ENCODE measurements at regions not wholly inside any gene's neighbourhood (a gene's known extent, or its start where the extent isn't known, plus 50 kb on each side); places are given as distances from the start of the nearest gene placed in this dataset.

GRCh38 chr3:182404031-182404430 lies 389.3 kb upstream of the ATP11B start:
- Mint-ChIP-seq H3K27ac (no peak overlapping the region), H3K27me3 (peaks cover 0 to 3% of the 10 kb centered on the region in 2 donors), H3K9me3 (peaks cover 0 to 6% (median 2%) of the 10 kb centered on the region in 3 donors), H3K4me1 (no peaks in the 10 kb centered on the region), H3K4me3 (no peak overlapping the region), H3K36me3 (no peaks in the 10 kb centered on the region)
- DNase-seq = no peak
- WGBS (ENCODE audit: insufficient coverage) = no CpG with 5 or more reads among the region's 2 CpGs
- Histone ChIP-seq H3K4me1 (ENCODE audit: control insufficient read depth in 1 of 2, extremely low read depth in 1 of 2, insufficient read depth in 2 of 2, low read length in 2 of 2) (no peaks in the 10 kb centered on the region), H3K27me3 (replicated peaks in 1 of 2; ENCODE audit: control insufficient read depth in 2 of 2, extremely low read depth in 1 of 2, insufficient read depth in 2 of 2, low read length in 1 of 2) (no peaks in the 10 kb centered on the region), H3K9me3 (no peaks in the 10 kb centered on the region), H3K36me3 (ENCODE audit: control insufficient read depth in 2 of 2, extremely low read depth in 1 of 2, insufficient read depth in 1 of 2, low read length in 1 of 2) (no peaks in the 10 kb centered on the region), H3K27ac (ENCODE audit: low read length) (no peak overlapping the region), H3K4me3 (ENCODE audit: control insufficient read depth in 1 of 2, extremely low read depth in 1 of 2, low read length in 1 of 2) (no peak overlapping the region)
- ChIA-PET POLR2A (no interaction called here), CTCF (no interaction called here)
- ATAC-seq (replicated peaks in 1 of 4) = no peak

- no peaks in the 10 kb centered on the region for H3K27me3 ChIP-seq (replicated peaks in 1 of 2; ENCODE audit: control insufficient read depth in 2 of 2, extremely low read depth in 1 of 2, insufficient read depth in 2 of 2, low read length in 1 of 2)
- no peaks in the 10 kb centered on the region for H3K4me1 ChIP-seq (ENCODE audit: control insufficient read depth in 1 of 2, extremely low read depth in 1 of 2, insufficient read depth in 2 of 2, low read length in 2 of 2)
- no peaks in the 10 kb centered on the region for H3K36me3 Mint-ChIP-seq
- no peaks in the 10 kb centered on the region for H3K36me3 ChIP-seq (ENCODE audit: control insufficient read depth in 2 of 2, extremely low read depth in 1 of 2, insufficient read depth in 1 of 2, low read length in 1 of 2)
- no peak overlapping the region for H3K4me3 ChIP-seq (ENCODE audit: control insufficient read depth in 1 of 2, extremely low read depth in 1 of 2, low read length in 1 of 2)
- H3K27me3 Mint-ChIP-seq = peaks cover 0 to 3% of the 10 kb centered on the region in 2 donors
- CTCF ChIA-PET = no interaction called here
- peaks cover 0 to 6% (median 2%) of the 10 kb centered on the region in 3 donors for H3K9me3 Mint-ChIP-seq
- WGBS (ENCODE audit: insufficient coverage) = 63% methylated on average over 1 of the region's 2 CpGs
- no peaks in the 10 kb centered on the region for H3K4me1 Mint-ChIP-seq
- POLR2A ChIA-PET = interaction anchor here in 1 of 2 donors (0.6 kb wide), 1 partner anchor 142 kb away, joined by 3 read pairs; no protein-coding TSS in a partner anchor
- no peaks in the 10 kb centered on the region for H3K9me3 ChIP-seq
- no peak for ATAC-seq (replicated peaks in 1 of 4)
- no peak overlapping the region for H3K27ac Mint-ChIP-seq
- no peak for DNase-seq
- no peak overlapping the region for H3K4me3 Mint-ChIP-seq
- H3K27ac ChIP-seq (ENCODE audit: low read length) = no peak overlapping the region
These were observed 387.5 kb upstream of the ATP11B start for GRCh38 chr3:182405759-182406158.

GRCh38 chr3:182406786-182407185 lies 386.5 kb upstream of the ATP11B start:
- POLR2A ChIA-PET = no interaction called here
- no peak for DNase-seq
- Mint-ChIP-seq H3K27me3 (peaks cover 0 to 3% of the 10 kb centered on the region in 2 donors), H3K4me1 (no peaks in the 10 kb centered on the region), H3K36me3 (no peaks in the 10 kb centered on the region), H3K27ac (no peak overlapping the region), H3K9me3 (peaks cover 0 to 6% (median 2%) of the 10 kb centered on the region in 3 donors), H3K4me3 (no peak overlapping the region)
- Histone ChIP-seq H3K4me1 (ENCODE audit: control insufficient read depth in 1 of 2, extremely low read depth in 1 of 2, insufficient read depth in 2 of 2, low read length in 2 of 2) (no peaks in the 10 kb centered on the region), H3K27ac (ENCODE audit: low read length) (no peak overlapping the region), H3K9me3 (no peaks in the 10 kb centered on the region), H3K36me3 (ENCODE audit: control insufficient read depth in 2 of 2, extremely low read depth in 1 of 2, insufficient read depth in 1 of 2, low read length in 1 of 2) (no peaks in the 10 kb centered on the region), H3K27me3 (replicated peaks in 1 of 2; ENCODE audit: control insufficient read depth in 2 of 2, extremely low read depth in 1 of 2, insufficient read depth in 2 of 2, low read length in 1 of 2) (no peaks in the 10 kb centered on the region), H3K4me3 (ENCODE audit: control insufficient read depth in 1 of 2, extremely low read depth in 1 of 2, low read length in 1 of 2) (no peak overlapping the region)
- no CpG with 5 or more reads among the region's 4 CpGs for WGBS (ENCODE audit: insufficient coverage)
- CTCF ChIA-PET = no interaction called here
- ATAC-seq (replicated peaks in 1 of 4) = no peak

- ChIA-PET CTCF (no interaction called here), POLR2A (no interaction called here)
- ATAC-seq (replicated peaks in 1 of 4) (no peak), DNase-seq (no peak)
- Histone ChIP-seq H3K4me3 (ENCODE audit: control insufficient read depth in 1 of 2, extremely low read depth in 1 of 2, low read length in 1 of 2) (no peak overlapping the region), H3K36me3 (ENCODE audit: control insufficient read depth in 2 of 2, extremely low read depth in 1 of 2, insufficient read depth in 1 of 2, low read length in 1 of 2) (no peaks in the 10 kb centered on the region), H3K9me3 (no peaks in the 10 kb centered on the region), H3K27ac (ENCODE audit: low read length) (no peak overlapping the region), H3K27me3 (replicated peaks in 1 of 2; ENCODE audit: control insufficient read depth in 2 of 2, extremely low read depth in 1 of 2, insufficient read depth in 2 of 2, low read length in 1 of 2) (no peaks in the 10 kb centered on the region), H3K4me1 (ENCODE audit: control insufficient read depth in 1 of 2, extremely low read depth in 1 of 2, insufficient read depth in 2 of 2, low read length in 2 of 2) (no peaks in the 10 kb centered on the region)
- H3K36me3 Mint-ChIP-seq = no peaks in the 10 kb centered on the region
- H3K27me3 Mint-ChIP-seq = peaks cover 0 to 7% of the 10 kb centered on the region in 2 donors
- H3K4me3 Mint-ChIP-seq = no peak overlapping the region
- peaks cover 0 to 11% (median 2%) of the 10 kb centered on the region in 3 donors for H3K9me3 Mint-ChIP-seq
- no CpG with 5 or more reads among the region's 5 CpGs for WGBS (ENCODE audit: insufficient coverage)
- H3K4me1 Mint-ChIP-seq = no peaks in the 10 kb centered on the region
- H3K27ac Mint-ChIP-seq = no peak overlapping the region
These were observed 383.3 kb upstream of the ATP11B start for GRCh38 chr3:182410051-182410450.

GRCh38 chr3:182412066-182412465 lies 381.2 kb upstream of the ATP11B start:
- ATAC-seq (replicated peaks in 1 of 4) = no peak
- H3K27ac Mint-ChIP-seq = no peak overlapping the region
- H3K9me3 ChIP-seq = no peaks in the 10 kb centered on the region
- no peak overlapping the region for H3K4me3 Mint-ChIP-seq
- H3K4me3 ChIP-seq (ENCODE audit: control insufficient read depth in 1 of 2, extremely low read depth in 1 of 2, low read length in 1 of 2) = no peak overlapping the region
- no peaks in the 10 kb centered on the region for H3K36me3 Mint-ChIP-seq
- H3K9me3 Mint-ChIP-seq = peaks cover 0 to 11% (median 2%) of the 10 kb centered on the region in 3 donors
- CTCF ChIA-PET = no interaction called here
- H3K27me3 ChIP-seq (replicated peaks in 1 of 2; ENCODE audit: control insufficient read depth in 2 of 2, extremely low read depth in 1 of 2, insufficient read depth in 2 of 2, low read length in 1 of 2) = no peaks in the 10 kb centered on the region
- H3K27ac ChIP-seq (ENCODE audit: low read length) = no peak overlapping the region
- no peaks in the 10 kb centered on the region for H3K36me3 ChIP-seq (ENCODE audit: control insufficient read depth in 2 of 2, extremely low read depth in 1 of 2, insufficient read depth in 1 of 2, low read length in 1 of 2)
- POLR2A ChIA-PET = no interaction called here
- WGBS (ENCODE audit: insufficient coverage) = 40% methylated on average over 1 of the region's 2 CpGs
- DNase-seq = no peak
- no peaks in the 10 kb centered on the region for H3K4me1 Mint-ChIP-seq
- peaks cover 0 to 7% of the 10 kb centered on the region in 2 donors for H3K27me3 Mint-ChIP-seq
- H3K4me1 ChIP-seq (ENCODE audit: control insufficient read depth in 1 of 2, extremely low read depth in 1 of 2, insufficient read depth in 2 of 2, low read length in 2 of 2) = no peaks in the 10 kb centered on the region

- no peak overlapping the region for H3K27ac Mint-ChIP-seq
- Histone ChIP-seq H3K9me3 (no peaks in the 10 kb centered on the region), H3K36me3 (ENCODE audit: control insufficient read depth in 2 of 2, extremely low read depth in 1 of 2, insufficient read depth in 1 of 2, low read length in 1 of 2) (no peaks in the 10 kb centered on the region), H3K27me3 (replicated peaks in 1 of 2; ENCODE audit: control insufficient read depth in 2 of 2, extremely low read depth in 1 of 2, insufficient read depth in 2 of 2, low read length in 1 of 2) (no peaks in the 10 kb centered on the region), H3K4me3 (ENCODE audit: control insufficient read depth in 1 of 2, extremely low read depth in 1 of 2, low read length in 1 of 2) (no peak overlapping the region), H3K4me1 (ENCODE audit: control insufficient read depth in 1 of 2, extremely low read depth in 1 of 2, insufficient read depth in 2 of 2, low read length in 2 of 2) (no peaks in the 10 kb centered on the region), H3K27ac (ENCODE audit: low read length) (no peak overlapping the region)
- peaks cover 0 to 5% (median 0%) of the 10 kb centered on the region in 3 donors for H3K9me3 Mint-ChIP-seq
- no CpG with 5 or more reads among the region's 1 CpG for WGBS (ENCODE audit: insufficient coverage)
- no peak for ATAC-seq (replicated peaks in 1 of 4)
- H3K4me3 Mint-ChIP-seq = no peak overlapping the region
- ChIA-PET POLR2A (interaction anchor here in 1 of 2 donors (0.5 kb wide), 1 partner anchor 11 kb away, joined by 4 read pairs; no protein-coding TSS in a partner anchor), CTCF (no interaction called here)
- DNase-seq = no peak
- peaks cover 0 to 4% of the 10 kb centered on the region in 2 donors for H3K27me3 Mint-ChIP-seq
- no peaks in the 10 kb centered on the region for H3K4me1 Mint-ChIP-seq
- no peaks in the 10 kb centered on the region for H3K36me3 Mint-ChIP-seq
These were observed 380.2 kb upstream of the ATP11B start for GRCh38 chr3:182413061-182413460.

GRCh38 chr3:182413682-182414081 lies 379.6 kb upstream of the ATP11B start:
- Mint-ChIP-seq H3K4me1 (no peaks in the 10 kb centered on the region), H3K9me3 (peaks cover 0 to 5% (median 0%) of the 10 kb centered on the region in 3 donors), H3K4me3 (no peak overlapping the region), H3K36me3 (no peaks in the 10 kb centered on the region), H3K27me3 (peaks cover 0 to 4% of the 10 kb centered on the region in 2 donors), H3K27ac (no peak overlapping the region)
- Histone ChIP-seq H3K4me3 (ENCODE audit: control insufficient read depth in 1 of 2, extremely low read depth in 1 of 2, low read length in 1 of 2) (no peak overlapping the region), H3K27me3 (replicated peaks in 1 of 2; ENCODE audit: control insufficient read depth in 2 of 2, extremely low read depth in 1 of 2, insufficient read depth in 2 of 2, low read length in 1 of 2) (no peaks in the 10 kb centered on the region), H3K4me1 (ENCODE audit: control insufficient read depth in 1 of 2, extremely low read depth in 1 of 2, insufficient read depth in 2 of 2, low read length in 2 of 2) (no peaks in the 10 kb centered on the region), H3K27ac (ENCODE audit: low read length) (no peak overlapping the region), H3K9me3 (no peaks in the 10 kb centered on the region), H3K36me3 (ENCODE audit: control insufficient read depth in 2 of 2, extremely low read depth in 1 of 2, insufficient read depth in 1 of 2, low read length in 1 of 2) (no peaks in the 10 kb centered on the region)
- POLR2A ChIA-PET = no interaction called here
- DNase-seq (no peak), ATAC-seq (replicated peaks in 1 of 4) (no peak)
- WGBS (ENCODE audit: insufficient coverage) = no CpG with 5 or more reads among the region's 1 CpG
- CTCF ChIA-PET = no interaction called here
